HepG2 (cell line): ENCODE measurements at regions not wholly inside any gene's neighbourhood (a gene's known extent, or its start where the extent isn't known, plus 50 kb on each side); places are given as distances from the start of the nearest gene placed in this dataset.

Experiments used
- ATAC-seq: fragments of 200-7000 bp; cut with Tn5 transposase; 3 replicates; pipeline ENCODE4 v1.9.1; 2020; ENCODE audit warnings: mild to moderate bottlenecking, moderate library complexity
- BruUV-seq: library from RNA; stranded (reverse); fragments of 400-500 nt; replicated peaks from 2 replicates; lab custom pipeline; 2021; lab: Mats Ljungman, UMichigan
- CTCF ChIA-PET: fragments of 300-600 bp; formaldehyde crosslinking; extraction: SDS; loops from one replicate; lab custom pipeline; 2021; ENCODE audit warnings: low total read pairs, inconsistent platforms, low intra/inter-chr PET ratio; lab: Yijun Ruan, JAX
- POLR2A ChIA-PET: fragments of 350-600 bp; sonication (Branson Sonifier 250); formaldehyde crosslinking; loops from one replicate; lab custom pipeline; 2020; ENCODE audit warnings: antibody characterized with exemption, inconsistent platforms; lab: Yijun Ruan, JAX
- DNase-seq: peaks from one replicate; pipeline ENCODE4 v3.0.0-alpha.2; 2015; ENCODE audit warnings: low spot score
- FAIRE-seq: peaks from 3 replicates; lab custom pipeline; 2011; peaks lifted over from hg19 to GRCh38; lab: Jason Lieb, UNC
- H2AFZ ChIP-seq: one replicate; pipeline ENCODE4 v1.6.1; 2011; ENCODE audit warnings: low read length, inconsistent platforms
- H3K27ac ChIP-seq: fragments of 300-600 bp; 3 replicates; pipeline ENCODE4 v1.8.0; 2011; ENCODE audit warnings: mixed run types, mild to moderate bottlenecking, mixed read lengths, low read length, inconsistent platforms; ENCODE audit not compliant: insufficient read depth; ENCODE audit errors: extremely low read length
- H3K27me3 ChIP-seq, 2 experiments: fragments of 200-600 bp in 1 of 2; 2 replicates in 1 of 2; 3 replicates in 1 of 2; pipeline versions ENCODE4 v1.6.0 to v1.8.0; 2011; ENCODE audit warnings: low read length in 2 of 2, mild to moderate bottlenecking in 2 of 2, moderate library complexity in 2 of 2, inconsistent platforms in 1 of 2; ENCODE audit not compliant: insufficient read depth in 2 of 2, control insufficient read depth in 1 of 2
- H3K36me3 ChIP-seq, 2 experiments: fragments of 200-600 bp in 1 of 2; replicated peaks in 1 of 2; 2 replicates in 1 of 2; 3 replicates in 1 of 2; pipeline versions ENCODE4 v1.5.1 to v1.8.0; 2011; ENCODE audit warnings: low read length in 2 of 2, inconsistent platforms in 1 of 2; ENCODE audit not compliant: insufficient read depth in 2 of 2, control insufficient read depth in 1 of 2
- H3K4me1 ChIP-seq: 2 replicates; pipeline ENCODE4 v1.5.1; 2012; ENCODE audit warnings: low read length, inconsistent platforms; ENCODE audit not compliant: insufficient read depth
- H3K4me2 ChIP-seq: 2 replicates; pipeline ENCODE4 v1.6.0; 2011; ENCODE audit warnings: low read depth, low read length, inconsistent platforms
- H3K4me3 ChIP-seq, 3 experiments: fragments of 200-600 bp in 1 of 3; sonication (generic), shearing (Covaris generic) in 1 of 3; replicated peaks in 1 of 3; 2 replicates each; pipeline ENCODE4 v1.5.1; 2011 to 2016; ENCODE audit warnings: low read length in 3 of 3, inconsistent platforms in 2 of 3, low read depth in 2 of 3, mild to moderate bottlenecking in 2 of 3, control low read depth in 1 of 3, mixed read lengths in 1 of 3; ENCODE audit not compliant: insufficient read depth in 1 of 3
- H3K79me2 ChIP-seq: one replicate; pipeline ENCODE4 v1.6.1; 2011; ENCODE audit warnings: low read length, inconsistent platforms; ENCODE audit not compliant: insufficient read depth
- H3K9ac ChIP-seq: 2 replicates; pipeline ENCODE4 v1.6.0; 2011; ENCODE audit warnings: mild to moderate bottlenecking, low read depth, low read length, inconsistent platforms; ENCODE audit not compliant: insufficient read depth
- H3K9me3 ChIP-seq: 2 replicates; pipeline ENCODE4 v1.5.1; 2012; ENCODE audit warnings: mild to moderate bottlenecking, low read length
- H4K20me1 ChIP-seq: 2 replicates; pipeline ENCODE4 v1.6.0; 2011; ENCODE audit warnings: inconsistent platforms, mild to moderate bottlenecking, low read length, moderate library complexity; ENCODE audit not compliant: insufficient read depth
- BORCS8-MEF2B ChIP-seq: sonication (generic); formaldehyde crosslinking; IDR thresholded peaks from 2 replicates; pipeline ENCODE4 v1.8.0; 2022; ENCODE audit warnings: mild to moderate bottlenecking, missing genetic modification reagents
- ERF ChIP-seq: IDR thresholded peaks from 2 replicates; pipeline ENCODE4 v1.6.1; 2018; ENCODE audit warnings: missing biosample characterization, missing genetic modification reagents
- KLF11 ChIP-seq: IDR thresholded peaks from 2 replicates; pipeline ENCODE4 v1.6.1; 2016; ENCODE audit warnings: missing compliant biosample characterization
- MED8 ChIP-seq: sonication (generic); formaldehyde crosslinking; IDR thresholded peaks from 2 replicates; pipeline ENCODE4 v1.8.1; 2023; ENCODE audit warnings: mild to moderate bottlenecking, missing genetic modification reagents; ENCODE audit not compliant: insufficient replicate concordance
- TARDBP ChIP-seq: sonication (generic); formaldehyde crosslinking; IDR thresholded peaks from 2 replicates; pipeline ENCODE4 v1.8.0; 2022; ENCODE audit warnings: mild to moderate bottlenecking, missing genetic modification reagents
- TOPORS ChIP-seq: sonication (generic); formaldehyde crosslinking; IDR thresholded peaks from 2 replicates; pipeline ENCODE4 v1.8.0; 2023; ENCODE audit warnings: mild to moderate bottlenecking, missing genetic modification reagents
- ZBTB21 ChIP-seq: sonication (generic); formaldehyde crosslinking; IDR thresholded peaks from 2 replicates; pipeline ENCODE4 v1.4.0; 2020; ENCODE audit warnings: missing genetic modification reagents
- ZNF619 ChIP-seq: sonication (generic); formaldehyde crosslinking; IDR thresholded peaks from 2 replicates; pipeline ENCODE4 v1.4.0; 2020; ENCODE audit warnings: mild to moderate bottlenecking, missing genetic modification reagents
- ZNF7 ChIP-seq: IDR thresholded peaks from 2 replicates; pipeline ENCODE4 v1.6.1; 2016; ENCODE audit warnings: missing biosample characterization, missing genetic modification reagents
- WGBS: methylation state at CpG from one replicate; pipeline ENCODE4 v1.1.6; 2017; ENCODE audit warnings: low lambda C conversion rate; 5-methylcytosine and 5-hydroxymethylcytosine counted together
- in situ Hi-C: cut with HindIII; loops from 2 replicates; pipeline ENCODE4 v1.10.0; 2017; ENCODE audit warnings: low pct_unique_long_range_greater_than_20kb; ENCODE audit not compliant: extremely low pct_ligation_motif_present
- intact Hi-C: fragments of 100-400 bp; cut with micrococcal nuclease; formaldehyde crosslinking; loops from one replicate; pipeline ENCODE4 v1.10.0; 2022; ENCODE audit not compliant: unreplicated experiment
- TF ChIP-seq, protein P1 (sequence below): sonication (generic); formaldehyde crosslinking; IDR thresholded peaks from 2 replicates; pipeline ENCODE4 v1.4.0; 2020; ENCODE audit warnings: mild to moderate bottlenecking, missing genetic modification reagents
- TF ChIP-seq, protein P2 (sequence below): sonication (generic); formaldehyde crosslinking; IDR thresholded peaks from 2 replicates; pipeline ENCODE4 v1.8.0; 2022; ENCODE audit warnings: missing genetic modification reagents, mild to moderate bottlenecking, borderline replicate concordance

DNA sequence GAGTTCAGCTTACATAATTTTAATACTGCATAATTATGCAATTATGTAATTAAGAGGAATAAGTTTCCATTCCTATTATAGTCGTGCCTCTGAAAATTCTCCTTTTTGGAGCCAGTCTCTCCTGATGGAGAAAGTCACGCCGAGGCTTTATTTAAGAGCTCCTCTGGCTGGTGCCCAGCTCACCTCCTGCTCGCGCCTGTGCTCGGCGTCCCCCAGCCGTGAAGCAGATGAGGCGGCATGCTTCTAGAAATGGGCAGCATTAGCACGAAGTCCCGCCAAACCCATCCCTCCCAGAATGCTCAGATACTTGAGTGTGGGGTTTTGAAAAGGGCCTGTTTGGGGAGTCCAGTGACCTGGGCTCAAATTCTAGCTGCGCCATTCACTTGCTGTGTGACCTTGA is 153.0 kb downstream of the PHETA1 start:
- Histone ChIP-seq H3K27ac (no peak overlapping the region), H4K20me1 (no peaks in the 10 kb centered on the region), H3K36me3 (no peaks in the 10 kb centered on the region), H3K4me3 (no peak overlapping the region), H3K4me1 (no peaks in the 10 kb centered on the region), H3K9ac (no peak overlapping the region), H3K9me3 (no peaks in the 10 kb centered on the region), H3K27me3 (peaks cover 0 to 30% of the 10 kb centered on the region in 2 experiments; a peak in 3 of 5 replicates), H3K4me2 (no peak overlapping the region), H3K79me2 (no peaks in the 10 kb centered on the region), H2AFZ (no peak overlapping the region)
- DNase-seq: no peak
- ChIA-PET CTCF (no interaction called here), POLR2A (no interaction called here)
- in situ Hi-C loops (no loop called here), intact Hi-C loops (no loop called here)
- TF ChIP-seq ZNF7 (CRISPR knock-in tag) (no peak), BORCS8-MEF2B (CRISPR knock-in tag) (no peak), ZBTB21 (CRISPR knock-in tag) (no peak), TARDBP (CRISPR knock-in tag) (no peak), KLF11 (CRISPR knock-in tag) (no peak), ZNF619 (CRISPR knock-in tag) (no peak), TOPORS (CRISPR knock-in tag) (no peak), MED8 (CRISPR knock-in tag) (no peak), ERF (CRISPR knock-in tag) (no peak)
- TF ChIP-seq, protein P1, sequence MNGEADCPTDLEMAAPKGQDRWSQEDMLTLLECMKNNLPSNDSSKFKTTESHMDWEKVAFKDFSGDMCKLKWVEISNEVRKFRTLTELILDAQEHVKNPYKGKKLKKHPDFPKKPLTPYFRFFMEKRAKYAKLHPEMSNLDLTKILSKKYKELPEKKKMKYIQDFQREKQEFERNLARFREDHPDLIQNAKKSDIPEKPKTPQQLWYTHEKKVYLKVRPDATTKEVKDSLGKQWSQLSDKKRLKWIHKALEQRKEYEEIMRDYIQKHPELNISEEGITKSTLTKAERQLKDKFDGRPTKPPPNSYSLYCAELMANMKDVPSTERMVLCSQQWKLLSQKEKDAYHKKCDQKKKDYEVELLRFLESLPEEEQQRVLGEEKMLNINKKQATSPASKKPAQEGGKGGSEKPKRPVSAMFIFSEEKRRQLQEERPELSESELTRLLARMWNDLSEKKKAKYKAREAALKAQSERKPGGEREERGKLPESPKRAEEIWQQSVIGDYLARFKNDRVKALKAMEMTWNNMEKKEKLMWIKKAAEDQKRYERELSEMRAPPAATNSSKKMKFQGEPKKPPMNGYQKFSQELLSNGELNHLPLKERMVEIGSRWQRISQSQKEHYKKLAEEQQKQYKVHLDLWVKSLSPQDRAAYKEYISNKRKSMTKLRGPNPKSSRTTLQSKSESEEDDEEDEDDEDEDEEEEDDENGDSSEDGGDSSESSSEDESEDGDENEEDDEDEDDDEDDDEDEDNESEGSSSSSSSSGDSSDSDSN (CRISPR knock-in tag): no peak
- TF ChIP-seq, protein P2, sequence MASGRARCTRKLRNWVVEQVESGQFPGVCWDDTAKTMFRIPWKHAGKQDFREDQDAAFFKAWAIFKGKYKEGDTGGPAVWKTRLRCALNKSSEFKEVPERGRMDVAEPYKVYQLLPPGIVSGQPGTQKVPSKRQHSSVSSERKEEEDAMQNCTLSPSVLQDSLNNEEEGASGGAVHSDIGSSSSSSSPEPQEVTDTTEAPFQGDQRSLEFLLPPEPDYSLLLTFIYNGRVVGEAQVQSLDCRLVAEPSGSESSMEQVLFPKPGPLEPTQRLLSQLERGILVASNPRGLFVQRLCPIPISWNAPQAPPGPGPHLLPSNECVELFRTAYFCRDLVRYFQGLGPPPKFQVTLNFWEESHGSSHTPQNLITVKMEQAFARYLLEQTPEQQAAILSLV (CRISPR knock-in tag): no peak
- BruUV-seq: no TSS peak
- no peak for ATAC-seq
- no peak for FAIRE-seq
- 37% methylated on average over 11 of the region's 12 CpGs for WGBS
